HepG2 (cell line): ENCODE measurements at regions not wholly inside any gene's neighbourhood (a gene's known extent, or its start where the extent isn't known, plus 50 kb on each side); places are given as distances from the start of the nearest gene placed in this dataset.

Source experiments
- SKI ChIP-seq: fragments of 450-650 bp; IDR thresholded peaks from one replicate; pipeline ENCODE4 v1.6.1; 2018; ENCODE audit warnings: mild to moderate bottlenecking; ENCODE audit not compliant: partially characterized antibody
- ZFP91 ChIP-seq: sonication (generic); formaldehyde crosslinking; IDR thresholded peaks from 2 replicates; pipeline ENCODE4 v1.9.0; 2022; ENCODE audit warnings: missing genetic modification reagents, mild to moderate bottlenecking, borderline replicate concordance
- ZNF18 ChIP-seq: sonication (generic); formaldehyde crosslinking; IDR thresholded peaks from 2 replicates; pipeline ENCODE4 v1.8.0; 2022; ENCODE audit warnings: mild to moderate bottlenecking, missing genetic modification reagents; ENCODE audit not compliant: insufficient replicate concordance
- ZNF264 ChIP-seq: sonication (generic); formaldehyde crosslinking; IDR thresholded peaks from 2 replicates; pipeline ENCODE4 v1.4.0; 2020; ENCODE audit warnings: missing genetic modification reagents
- ZNF776 ChIP-seq: sonication (generic); formaldehyde crosslinking; IDR thresholded peaks from 2 replicates; pipeline ENCODE4 v1.4.0; 2020; ENCODE audit warnings: mild to moderate bottlenecking, missing genetic modification reagents
- ZNF780A ChIP-seq: sonication (generic); formaldehyde crosslinking; IDR thresholded peaks from 2 replicates; pipeline ENCODE4 v1.8.0; 2022; ENCODE audit warnings: mild to moderate bottlenecking, missing genetic modification reagents, moderate library complexity
- TF ChIP-seq, protein P1 (sequence below): sonication (generic); formaldehyde crosslinking; IDR thresholded peaks from 2 replicates; pipeline ENCODE4 v1.5.0; 2020; ENCODE audit warnings: mild to moderate bottlenecking, missing genetic modification reagents
- TF ChIP-seq, protein P2 (sequence below): sonication (generic); formaldehyde crosslinking; IDR thresholded peaks from 2 replicates; pipeline ENCODE4 v1.4.0; 2020; ENCODE audit warnings: missing genetic modification reagents, borderline replicate concordance
- TF ChIP-seq, protein P3 (sequence below), 2 experiments: sonication (generic) in 1 of 2; formaldehyde crosslinking in 1 of 2; IDR thresholded peaks; 2 replicates each; pipeline versions ENCODE4 v1.5.1 to v1.6.1; 2011 to 2020; ENCODE audit warnings: borderline replicate concordance in 1 of 2, low read depth in 1 of 2, low read length in 1 of 2, mild to moderate bottlenecking in 1 of 2, missing genetic modification reagents in 1 of 2, moderate library complexity in 1 of 2
- TF ChIP-seq, protein P4 (sequence below): sonication (generic); formaldehyde crosslinking; IDR thresholded peaks from 2 replicates; pipeline ENCODE4 v1.5.0; 2020; ENCODE audit warnings: mild to moderate bottlenecking, missing genetic modification reagents, borderline replicate concordance

DNA sequence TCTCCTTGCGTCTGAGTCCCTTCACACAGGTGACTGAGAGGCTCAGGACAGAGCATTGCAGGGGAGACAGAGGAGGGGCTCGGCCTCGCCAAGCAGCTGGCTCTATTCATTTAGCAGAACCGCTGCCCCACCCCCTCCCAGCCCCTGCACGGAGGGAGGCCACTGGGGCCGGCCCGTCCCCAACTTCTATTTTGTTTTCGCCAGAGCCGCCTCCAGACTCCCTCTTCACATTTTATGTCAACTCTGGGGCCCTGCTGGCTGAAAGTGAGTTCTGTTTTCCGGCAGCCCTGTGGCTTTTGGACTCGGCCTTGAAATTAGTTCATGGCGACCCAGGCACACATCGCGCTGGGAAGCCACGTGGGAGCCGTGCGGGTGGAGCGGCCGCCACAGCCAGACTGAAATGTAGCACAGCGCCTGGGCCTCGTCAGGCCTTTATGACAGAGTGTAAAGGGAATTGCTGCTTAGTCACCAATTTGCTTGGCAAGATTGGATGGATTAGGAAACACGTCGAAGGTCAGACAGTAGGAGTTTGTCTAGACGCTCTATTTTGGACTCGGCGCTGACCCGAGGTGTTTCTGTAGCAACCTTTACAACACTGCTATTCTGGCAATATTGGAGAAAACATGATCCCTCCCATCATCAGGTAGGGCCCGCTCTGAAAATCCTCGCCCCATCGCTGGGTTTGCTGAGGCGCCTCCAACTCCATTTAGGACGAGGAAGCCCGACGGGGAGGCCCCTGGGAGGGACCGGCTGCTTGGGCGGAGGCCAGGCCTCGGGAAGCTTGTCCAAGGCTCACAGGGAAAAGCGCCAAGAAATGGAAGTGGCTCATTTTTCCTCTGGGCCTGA is 90.7 kb upstream of the CTDP1 start (continued):
- peak; percentile 68 for TF ChIP-seq SKI
- peak; percentile 68; the same call in 1 of the 2 replicates for TF ChIP-seq ZNF264 (CRISPR knock-in tag)
- TF ChIP-seq, protein P1, sequence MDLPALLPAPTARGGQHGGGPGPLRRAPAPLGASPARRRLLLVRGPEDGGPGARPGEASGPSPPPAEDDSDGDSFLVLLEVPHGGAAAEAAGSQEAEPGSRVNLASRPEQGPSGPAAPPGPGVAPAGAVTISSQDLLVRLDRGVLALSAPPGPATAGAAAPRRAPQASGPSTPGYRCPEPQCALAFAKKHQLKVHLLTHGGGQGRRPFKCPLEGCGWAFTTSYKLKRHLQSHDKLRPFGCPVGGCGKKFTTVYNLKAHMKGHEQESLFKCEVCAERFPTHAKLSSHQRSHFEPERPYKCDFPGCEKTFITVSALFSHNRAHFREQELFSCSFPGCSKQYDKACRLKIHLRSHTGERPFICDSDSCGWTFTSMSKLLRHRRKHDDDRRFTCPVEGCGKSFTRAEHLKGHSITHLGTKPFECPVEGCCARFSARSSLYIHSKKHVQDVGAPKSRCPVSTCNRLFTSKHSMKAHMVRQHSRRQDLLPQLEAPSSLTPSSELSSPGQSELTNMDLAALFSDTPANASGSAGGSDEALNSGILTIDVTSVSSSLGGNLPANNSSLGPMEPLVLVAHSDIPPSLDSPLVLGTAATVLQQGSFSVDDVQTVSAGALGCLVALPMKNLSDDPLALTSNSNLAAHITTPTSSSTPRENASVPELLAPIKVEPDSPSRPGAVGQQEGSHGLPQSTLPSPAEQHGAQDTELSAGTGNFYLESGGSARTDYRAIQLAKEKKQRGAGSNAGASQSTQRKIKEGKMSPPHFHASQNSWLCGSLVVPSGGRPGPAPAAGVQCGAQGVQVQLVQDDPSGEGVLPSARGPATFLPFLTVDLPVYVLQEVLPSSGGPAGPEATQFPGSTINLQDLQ: no peak
- TF ChIP-seq ZFP91 (CRISPR knock-in tag): peak; percentile 16; the same call in 1 of the 2 replicates
- TF ChIP-seq, protein P2, sequence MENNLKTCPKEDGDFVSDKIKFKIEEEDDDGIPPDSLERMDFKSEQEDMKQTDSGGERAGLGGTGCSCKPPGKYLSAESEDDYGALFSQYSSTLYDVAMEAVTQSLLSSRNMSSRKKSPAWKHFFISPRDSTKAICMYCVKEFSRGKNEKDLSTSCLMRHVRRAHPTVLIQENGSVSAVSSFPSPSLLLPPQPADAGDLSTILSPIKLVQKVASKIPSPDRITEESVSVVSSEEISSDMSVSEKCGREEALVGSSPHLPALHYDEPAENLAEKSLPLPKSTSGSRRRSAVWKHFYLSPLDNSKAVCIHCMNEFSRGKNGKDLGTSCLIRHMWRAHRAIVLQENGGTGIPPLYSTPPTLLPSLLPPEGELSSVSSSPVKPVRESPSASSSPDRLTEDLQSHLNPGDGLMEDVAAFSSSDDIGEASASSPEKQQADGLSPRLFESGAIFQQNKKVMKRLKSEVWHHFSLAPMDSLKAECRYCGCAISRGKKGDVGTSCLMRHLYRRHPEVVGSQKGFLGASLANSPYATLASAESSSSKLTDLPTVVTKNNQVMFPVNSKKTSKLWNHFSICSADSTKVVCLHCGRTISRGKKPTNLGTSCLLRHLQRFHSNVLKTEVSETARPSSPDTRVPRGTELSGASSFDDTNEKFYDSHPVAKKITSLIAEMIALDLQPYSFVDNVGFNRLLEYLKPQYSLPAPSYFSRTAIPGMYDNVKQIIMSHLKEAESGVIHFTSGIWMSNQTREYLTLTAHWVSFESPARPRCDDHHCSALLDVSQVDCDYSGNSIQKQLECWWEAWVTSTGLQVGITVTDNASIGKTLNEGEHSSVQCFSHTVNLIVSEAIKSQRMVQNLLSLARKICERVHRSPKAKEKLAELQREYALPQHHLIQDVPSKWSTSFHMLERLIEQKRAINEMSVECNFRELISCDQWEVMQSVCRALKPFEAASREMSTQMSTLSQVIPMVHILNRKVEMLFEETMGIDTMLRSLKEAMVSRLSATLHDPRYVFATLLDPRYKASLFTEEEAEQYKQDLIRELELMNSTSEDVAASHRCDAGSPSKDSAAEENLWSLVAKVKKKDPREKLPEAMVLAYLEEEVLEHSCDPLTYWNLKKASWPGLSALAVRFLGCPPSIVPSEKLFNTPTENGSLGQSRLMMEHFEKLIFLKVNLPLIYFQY (CRISPR knock-in tag): peak; percentile 47; the same call in 1 of the 2 replicates
- TF ChIP-seq ZNF18: peak; percentile 76
- peak; percentile 71; the same call in 1 of the 2 replicates for TF ChIP-seq ZNF776 (CRISPR knock-in tag)
- TF ChIP-seq, protein P3, sequence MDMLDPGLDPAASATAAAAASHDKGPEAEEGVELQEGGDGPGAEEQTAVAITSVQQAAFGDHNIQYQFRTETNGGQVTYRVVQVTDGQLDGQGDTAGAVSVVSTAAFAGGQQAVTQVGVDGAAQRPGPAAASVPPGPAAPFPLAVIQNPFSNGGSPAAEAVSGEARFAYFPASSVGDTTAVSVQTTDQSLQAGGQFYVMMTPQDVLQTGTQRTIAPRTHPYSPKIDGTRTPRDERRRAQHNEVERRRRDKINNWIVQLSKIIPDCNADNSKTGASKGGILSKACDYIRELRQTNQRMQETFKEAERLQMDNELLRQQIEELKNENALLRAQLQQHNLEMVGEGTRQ (IDR thresholded peaks at IDR 0.05; ENCODE audit: low read depth, low read length): no peak
- TF ChIP-seq, protein P3 (CRISPR knock-in tag; IDR thresholded peaks at IDR 0.05; ENCODE audit: borderline replicate concordance): peak; percentile 49; the same call in 1 of the 2 replicates
- no peak for TF ChIP-seq ZNF780A (CRISPR knock-in tag)
- TF ChIP-seq, protein P4, sequence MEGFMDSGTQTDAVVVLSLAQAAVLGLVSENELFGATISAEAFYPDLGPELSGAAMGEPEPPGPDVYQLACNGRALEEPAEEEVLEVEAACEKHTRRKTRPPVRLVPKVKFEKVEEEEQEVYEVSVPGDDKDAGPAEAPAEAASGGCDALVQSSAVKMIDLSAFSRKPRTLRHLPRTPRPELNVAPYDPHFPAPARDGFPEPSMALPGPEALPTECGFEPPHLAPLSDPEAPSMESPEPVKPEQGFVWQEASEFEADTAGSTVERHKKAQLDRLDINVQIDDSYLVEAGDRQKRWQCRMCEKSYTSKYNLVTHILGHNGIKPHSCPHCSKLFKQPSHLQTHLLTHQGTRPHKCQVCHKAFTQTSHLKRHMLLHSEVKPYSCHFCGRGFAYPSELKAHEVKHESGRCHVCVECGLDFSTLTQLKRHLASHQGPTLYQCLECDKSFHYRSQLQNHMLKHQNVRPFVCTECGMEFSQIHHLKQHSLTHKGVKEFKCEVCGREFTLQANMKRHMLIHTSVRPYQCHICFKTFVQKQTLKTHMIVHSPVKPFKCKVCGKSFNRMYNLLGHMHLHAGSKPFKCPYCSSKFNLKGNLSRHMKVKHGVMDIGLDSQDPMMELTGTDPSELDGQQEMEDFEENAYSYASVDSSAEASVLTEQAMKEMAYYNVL (CRISPR knock-in tag): no peak
